Pancreas (tissue), 10 donors: ENCODE measurements at regions not wholly inside any gene's neighbourhood (a gene's known extent, or its start where the extent isn't known, plus 50 kb on each side); places are given as distances from the start of the nearest gene placed in this dataset.
A peak's percentile ranks its signal among the peaks of the same experiment; 100 is the strongest.
"Not testable (repeated sequence)": the region's sequence is repeated elsewhere in the genome, so short reads cannot be mapped to it uniquely, and the experiment has no call there.

Experiments used
- ATAC-seq, 4 donors: fragments of 200-7000 bp; cut with Tn5 transposase; one replicate each; pipeline versions ENCODE4 v1.8.0 to v1.9.1; 2020; ENCODE audit warnings: mild to moderate bottlenecking in 4 of 4, moderate library complexity in 4 of 4
- DNase-seq, 6 donors: peaks; one replicate each; pipeline ENCODE4 v3.0.0-alpha.2; 2020
- FAIRE-seq: peaks from 2 replicates; lab custom pipeline; 2012; peaks lifted over from hg19 to GRCh38; lab: Jason Lieb, UNC
- H3K27ac ChIP-seq, 4 donors: fragments of 200-600 bp; sonication (generic); 1 replicate in 3 of 4; 2 replicates in 1 of 4; pipeline versions ENCODE4 v1.5.0 to v1.8.0; 2020
- H3K27me3 ChIP-seq, 4 donors: fragments of 200-600 bp; one replicate each; pipeline ENCODE4 v1.8.0; 2021
- H3K36me3 ChIP-seq, 3 donors: fragments of 200-600 bp; sonication (generic) in 1 of 3; one replicate each; pipeline versions ENCODE4 v1.5.0 to v1.8.0; 2020 to 2021
- H3K4me1 ChIP-seq, 3 donors: fragments of 200-600 bp; one replicate each; pipeline ENCODE4 v1.8.0; 2021
- H3K4me3 ChIP-seq, 4 donors: fragments of 200-600 bp; sonication (generic) in 2 of 4; one replicate each; pipeline versions ENCODE4 v1.5.0 to v1.8.0; 2020 to 2021
- H3K9me3 ChIP-seq, 4 donors: fragments of 200-600 bp; one replicate each; pipeline ENCODE4 v1.8.0; 2021
- CTCF ChIP-seq, 4 donors: fragments of 200-600 bp; sonication (generic) in 3 of 4; IDR thresholded peaks; one replicate each; pipeline versions ENCODE4 v1.5.0 to v1.8.0; 2021; ENCODE audit warnings: antibody characterized with exemption in 4 of 4
- WGBS, 2 donors: extraction: QIAGEN DNeasy Blood & Tissue Kit; methylation state at CpG; one replicate each; pipeline ENCODE4 v1.1.7; 2013; 5-methylcytosine and 5-hydroxymethylcytosine counted together
- intact Hi-C, 3 donors: fragments of 100-400 bp; cut with DNase I; formaldehyde crosslinking; loops; one replicate each; pipeline versions ENCODE4 v1.11.1 to v1.14.2; 2022
- donor health status: healthy with polysubstance abuse.
- donor health status: DM: no; HTN: no; CAD: no; lungs with moderate emphysema.
- donor health status: DM: no; HTN: no; CAD: no.
- donor health status: control.
- donor health status: control.
- donor health status: Bipolar disorder and iron deficiency.
- donor health status: DM: yes; HTN: yes; CAD: no.
- donor health status: DM: no; HTN: no; CAD: no.
- donor health status: DM: no; HTN: no; CAD: no.
- donor health status: DM: yes; HTN: yes; CAD: no.

DNA sequence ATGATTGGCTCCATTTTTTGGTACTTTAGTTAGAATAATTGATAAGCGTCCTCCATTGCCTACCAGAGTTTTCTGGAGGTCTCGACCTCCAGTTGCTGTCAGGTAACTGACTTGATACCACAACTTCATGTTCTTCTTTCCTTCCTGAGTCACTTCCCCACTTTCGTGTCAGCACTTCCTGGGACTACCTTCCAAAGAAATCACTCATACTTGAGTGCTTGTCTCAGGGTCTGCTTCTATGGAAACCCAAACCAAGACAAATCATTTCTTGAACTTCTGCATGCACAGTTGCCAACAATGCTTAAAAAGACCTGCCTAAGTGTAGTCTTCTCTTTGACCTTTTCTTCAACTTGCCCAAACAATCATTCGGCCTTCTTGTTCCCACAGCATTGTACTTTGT is 210.3 kb upstream of the ETAA1 start:
- H3K27me3 ChIP-seq: no peaks in the 10 kb centered on the region
- 94% methylated on average over 4 of the region's 4 CpGs for WGBS, 2 donors
- H3K9me3 ChIP-seq: no peaks in the 10 kb centered on the region
- no peak for ATAC-seq
- no peak overlapping the region for H3K27ac ChIP-seq
- no peaks in the 10 kb centered on the region for H3K36me3 ChIP-seq
- peaks cover 0 to 20% (median 5%) of the 10 kb centered on the region in 3 donors for H3K4me1 ChIP-seq
- no peak overlapping the region for H3K4me3 ChIP-seq
- no peak for DNase-seq
- TF ChIP-seq CTCF (IDR thresholded peaks at IDR 0.05): no peak
- intact Hi-C loops: no loop called here
- no peak for FAIRE-seq

DNA sequence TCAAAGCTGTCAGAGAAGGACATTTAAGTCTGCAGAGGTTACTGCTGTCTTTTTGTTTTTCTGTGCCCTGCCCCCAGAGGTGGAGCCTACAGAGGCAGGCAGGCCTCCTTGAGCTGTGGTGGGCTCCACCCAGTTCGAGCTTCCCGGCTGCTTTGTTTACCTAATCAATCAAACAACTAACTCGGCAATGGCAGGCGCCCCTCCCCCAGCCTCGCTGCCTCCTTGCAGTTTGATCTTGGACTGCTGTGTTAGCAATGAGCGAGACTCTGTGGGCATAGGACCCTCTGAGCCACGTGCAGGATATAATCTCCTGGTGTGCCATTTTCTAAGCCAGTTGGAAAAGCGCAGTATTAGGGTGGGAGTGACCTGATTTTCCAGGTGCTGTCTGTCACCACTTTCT is 201.8 kb upstream of the ETAA1 start:
- FAIRE-seq, H3K4me1 ChIP-seq, H3K4me3 ChIP-seq, intact Hi-C loops, H3K27me3 ChIP-seq, ATAC-seq, H3K27ac ChIP-seq, H3K9me3 ChIP-seq: not testable (repeated sequence)
- H3K36me3 ChIP-seq: peaks cover 0 to 15% (median 8%) of the 10 kb centered on the region in 3 donors
- 69 to 80% methylated on average over 6 to 8 of the region's 8 CpGs for WGBS, 2 donors
- peak in 1 of 6 donors; percentile 36 for DNase-seq

DNA sequence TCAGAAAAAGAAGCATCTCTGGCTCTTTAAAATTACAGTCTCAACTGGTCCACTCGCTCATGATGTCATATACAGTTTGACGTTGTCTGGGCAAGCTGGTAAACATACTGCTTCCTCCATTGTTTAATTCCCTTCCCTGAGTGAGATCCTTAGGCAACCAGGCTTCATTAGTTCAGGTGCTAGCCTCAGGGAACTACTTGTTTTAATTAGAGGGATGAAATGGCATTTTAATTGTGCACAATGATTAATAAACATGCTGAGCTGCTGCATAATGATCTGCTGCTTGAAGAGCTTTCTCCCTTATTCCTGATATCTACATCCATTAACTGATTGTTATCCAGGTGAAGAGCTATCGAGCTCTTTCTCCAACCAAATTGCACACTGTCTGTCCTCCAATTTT is 195.6 kb upstream of the ETAA1 start:
- intact Hi-C loops: no loop called here
- Histone ChIP-seq H3K9me3 (no peaks in the 10 kb centered on the region), H3K27ac (no peak overlapping the region), H3K4me1 (no peaks in the 10 kb centered on the region), H3K36me3 (peaks cover 0 to 3% (median under 1%) of the 10 kb centered on the region in 3 donors), H3K27me3 (no peaks in the 10 kb centered on the region), H3K4me3 (no peak overlapping the region)
- DNase-seq (no peak), FAIRE-seq (no peak), ATAC-seq (no peak)
- no peak for TF ChIP-seq CTCF (IDR thresholded peaks at IDR 0.05)
- 86 to 91% methylated on average over 3 of the region's 3 CpGs for WGBS, 2 donors

DNA sequence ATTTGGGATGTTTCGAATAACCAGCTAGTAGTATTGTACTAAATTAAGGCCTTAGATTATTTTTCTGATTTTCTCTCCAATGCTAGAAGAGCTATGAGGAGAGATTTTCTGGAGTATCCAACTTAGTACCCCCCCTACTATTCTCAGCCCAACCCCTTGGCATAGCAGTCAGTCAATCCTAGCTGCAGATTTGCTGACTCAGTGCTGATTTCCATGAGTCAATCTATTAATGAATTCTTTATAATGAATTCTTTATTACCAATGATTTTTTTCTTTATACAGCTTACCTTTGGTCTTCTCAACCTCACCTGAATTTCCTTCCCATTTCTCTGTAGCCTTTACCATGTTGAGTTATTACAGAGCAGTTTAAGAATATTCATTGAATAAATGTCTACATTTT is 192.8 kb upstream of the ETAA1 start:
- no peaks in the 10 kb centered on the region for H3K9me3 ChIP-seq
- intact Hi-C loops: no loop called here
- FAIRE-seq (no peak), DNase-seq (no peak), ATAC-seq (no peak)
- peaks cover 0 to 11% (median 6%) of the 10 kb centered on the region in 3 donors for H3K4me1 ChIP-seq
- no peaks in the 10 kb centered on the region for H3K27me3 ChIP-seq
- no peaks in the 10 kb centered on the region for H3K36me3 ChIP-seq
- no peak overlapping the region for H3K27ac ChIP-seq
- no peak for TF ChIP-seq CTCF (IDR thresholded peaks at IDR 0.05)
- 97 to 100% methylated on average over 1 of the region's 1 CpG for WGBS, 2 donors
- H3K4me3 ChIP-seq: no peak overlapping the region

DNA sequence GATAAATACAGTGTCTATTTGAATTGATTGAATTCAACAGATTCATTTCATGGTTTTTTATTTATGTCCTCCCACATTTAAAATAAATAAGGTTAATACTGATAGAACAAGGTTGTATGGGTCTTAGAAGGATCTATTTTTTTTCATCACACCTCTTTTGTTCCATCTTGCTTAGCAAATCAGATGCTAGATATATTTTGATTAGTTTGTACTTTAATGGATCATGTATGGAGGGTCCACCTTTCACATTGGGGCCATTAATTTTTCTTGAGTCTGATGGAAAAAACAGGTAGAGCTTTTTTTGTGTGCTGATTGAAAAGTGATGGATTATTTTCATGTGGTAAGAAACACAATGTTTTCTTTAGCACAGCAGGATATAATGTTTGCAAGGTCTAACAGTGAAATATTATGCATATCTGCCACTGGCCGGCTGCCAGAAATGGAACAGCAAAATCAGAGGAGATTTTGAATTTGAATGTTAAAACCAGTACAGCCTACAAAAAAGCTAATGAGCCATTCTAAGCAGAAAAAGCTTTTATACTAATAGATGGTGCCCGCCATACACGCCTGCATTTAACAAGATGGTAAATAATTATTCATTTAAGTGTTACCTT is 188.1 kb upstream of the ETAA1 start:
- Histone ChIP-seq H3K36me3 (no peaks in the 10 kb centered on the region), H3K4me3 (no peak overlapping the region), H3K9me3 (no peaks in the 10 kb centered on the region), H3K4me1 (peaks cover 0 to 29% (median 10%) of the 10 kb centered on the region in 3 donors), H3K27ac (no peak overlapping the region), H3K27me3 (no peaks in the 10 kb centered on the region)
- intact Hi-C loops: no loop called here
- TF ChIP-seq CTCF (IDR thresholded peaks at IDR 0.05): no peak
- ATAC-seq (no peak), FAIRE-seq (no peak), DNase-seq (peak in 2 of 6 donors; percentile 26 to 60)
- WGBS, 2 donors: 70 to 75% methylated on average over 3 of the region's 3 CpGs
